HG02884 (cell line): ENCODE measurements at regions not wholly inside any gene's neighbourhood (a gene's known extent, or its start where the extent isn't known, plus 50 kb on each side); places are given as distances from the start of the nearest gene placed in this dataset.

Experiments used
- ATAC-seq: cut with Tn5 transposase; IDR thresholded peaks from one replicate; pipeline ENCODE4 v1.9.1; 2021; ENCODE audit warnings: mild to moderate bottlenecking, moderate library complexity; ENCODE audit not compliant: unreplicated experiment

- ATAC-seq, result peak; percentile 53
Observed at GRCh38 chr20:60210779-60211617, 252.8 kb downstream of the CDH26 start.

GRCh38 chr20:60211618-60212463 lies 253.6 kb downstream of the CDH26 start:
- ATAC-seq, result no peak

GRCh38 chr20:60212695-60213094 lies 254.5 kb downstream of the CDH26 start:
- no peak for ATAC-seq

GRCh38 chr20:60213126-60213893 lies 255.1 kb downstream of the CDH26 start:
- no peak for ATAC-seq

- ATAC-seq, result no peak
Observed at GRCh38 chr20:60214901-60215815, 256.9 kb downstream of the CDH26 start.

- no peak for ATAC-seq
Observed at GRCh38 chr20:60215816-60216730, 257.9 kb downstream of the CDH26 start.

GRCh38 chr20:60219231-60219630 lies 261.0 kb downstream of the CDH26 start:
- ATAC-seq, result no peak

- no peak for ATAC-seq
Observed at GRCh38 chr20:60219984-60220562, 261.9 kb downstream of the CDH26 start.

GRCh38 chr20:60220706-60221105 lies 262.5 kb downstream of the CDH26 start:
- ATAC-seq, result no peak

GRCh38 chr20:60221593-60221992 lies 263.4 kb downstream of the CDH26 start:
- no peak for ATAC-seq

GRCh38 chr20:60222497-60222896 lies 264.3 kb downstream of the CDH26 start:
- no peak for ATAC-seq

GRCh38 chr20:60223174-60223573 lies 265.0 kb downstream of the CDH26 start:
- no peak for ATAC-seq

- no peak for ATAC-seq
Observed at GRCh38 chr20:60224914-60225313, 266.7 kb downstream of the CDH26 start.

GRCh38 chr20:60228255-60228654 lies 270.0 kb downstream of the CDH26 start:
- no peak for ATAC-seq

GRCh38 chr20:60232380-60232779 lies 274.2 kb downstream of the CDH26 start:
- ATAC-seq, result no peak

- ATAC-seq, result no peak
Observed at GRCh38 chr20:60233018-60233630, 274.9 kb downstream of the CDH26 start.

- ATAC-seq, result no peak
Observed at GRCh38 chr20:60236613-60237012, 278.4 kb downstream of the CDH26 start.

GRCh38 chr20:60237981-60238380 lies 279.8 kb downstream of the CDH26 start:
- ATAC-seq, result no peak
